ENCODE measurements at regions not wholly inside any gene's neighbourhood (a gene's known extent, or its start where the extent isn't known, plus 50 kb on each side); places are given as distances from the start of the nearest gene placed in this dataset.
A peak's percentile ranks its signal among the peaks of the same experiment; 100 is the strongest.
"Not testable (repeated sequence)": the region's sequence is repeated elsewhere in the genome, so short reads cannot be mapped to it uniquely, and the experiment has no call there.

DNA sequence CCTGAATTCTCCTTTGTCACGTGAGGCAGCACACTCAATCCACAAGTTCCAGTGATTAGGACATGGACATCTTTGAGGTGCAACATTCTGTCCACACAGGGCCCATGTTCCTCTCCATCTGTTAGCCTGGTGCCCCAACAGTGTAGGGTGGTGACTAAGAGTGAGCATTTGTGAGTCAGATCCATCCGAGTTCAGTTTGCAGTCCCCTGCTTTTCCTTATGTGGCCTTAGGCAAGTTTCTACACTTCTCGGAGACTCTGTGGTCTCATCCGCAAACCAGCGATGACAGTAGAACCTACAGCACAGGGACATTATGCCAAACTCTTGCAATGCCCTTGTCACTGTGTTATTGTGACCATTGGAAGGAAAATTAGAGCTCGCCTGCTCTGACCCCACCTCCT lies 178.7 kb upstream of the CDH4 start:
- no peak for DNase-seq

DNA sequence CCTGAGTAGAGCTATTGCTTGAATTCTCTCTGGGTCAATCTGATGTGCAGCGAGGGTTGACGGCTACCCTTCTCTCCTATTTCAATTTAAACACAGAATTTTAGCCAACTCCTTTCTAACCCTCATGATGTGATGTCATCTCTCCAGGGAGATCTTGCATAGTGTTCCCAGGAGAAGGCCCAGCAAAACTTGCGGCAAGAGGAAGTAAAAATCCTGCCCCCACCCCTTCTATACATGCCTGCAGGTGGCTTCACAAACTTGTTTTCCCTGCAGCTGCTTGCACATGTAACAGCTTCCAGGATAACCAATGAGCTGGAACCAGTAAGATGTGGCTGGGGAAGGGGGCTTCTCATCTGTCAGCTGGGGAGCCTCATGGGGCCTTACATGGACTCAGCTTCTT lies 169.3 kb upstream of the CDH4 start:
- DNase-seq, result no peak

DNA sequence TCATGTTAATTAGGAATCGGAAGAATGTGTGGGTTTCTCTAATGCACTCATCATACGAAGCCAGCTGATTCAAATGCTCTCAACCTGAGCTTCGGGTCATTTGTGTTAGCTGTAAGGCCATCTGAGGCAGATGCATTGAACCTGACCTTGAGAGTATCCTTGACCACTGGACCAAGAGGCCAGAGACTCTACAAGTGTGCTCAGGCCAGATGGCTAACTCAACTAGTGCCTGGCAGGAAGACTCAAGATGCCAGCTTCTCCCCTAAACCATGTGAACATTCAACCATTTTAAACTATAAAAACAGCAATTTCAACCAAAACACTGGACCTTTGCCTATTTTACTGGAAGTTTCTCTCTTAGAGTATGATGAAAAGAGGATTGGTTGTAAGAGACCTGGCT lies 168.6 kb upstream of the CDH4 start:
- no peak for DNase-seq

DNA sequence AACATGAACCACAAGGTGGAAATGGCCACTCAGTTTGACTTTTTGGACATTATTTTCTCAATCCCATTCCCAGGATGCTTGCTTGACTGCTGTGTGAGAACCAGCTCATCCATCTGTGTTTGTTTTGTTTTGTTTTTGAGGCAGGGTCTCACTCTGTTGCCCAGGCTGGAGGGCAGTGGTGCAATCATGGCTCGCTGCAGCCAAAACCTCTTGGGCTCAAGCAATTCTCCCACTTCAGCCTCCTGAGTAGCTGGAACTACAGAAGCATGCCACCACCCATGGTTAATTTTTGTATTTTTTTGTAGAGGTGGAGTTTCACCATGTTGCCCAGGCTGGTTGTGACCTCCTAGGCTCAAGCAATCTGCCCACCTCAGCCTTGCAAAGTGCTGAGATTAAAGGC lies 166.0 kb upstream of the CDH4 start:
- DNase-seq, result no peak

- peak; percentile 6 for DNase-seq
These were observed 161.5 kb upstream of the CDH4 start for GRCh38 chr20:61090541-61090940.

DNA sequence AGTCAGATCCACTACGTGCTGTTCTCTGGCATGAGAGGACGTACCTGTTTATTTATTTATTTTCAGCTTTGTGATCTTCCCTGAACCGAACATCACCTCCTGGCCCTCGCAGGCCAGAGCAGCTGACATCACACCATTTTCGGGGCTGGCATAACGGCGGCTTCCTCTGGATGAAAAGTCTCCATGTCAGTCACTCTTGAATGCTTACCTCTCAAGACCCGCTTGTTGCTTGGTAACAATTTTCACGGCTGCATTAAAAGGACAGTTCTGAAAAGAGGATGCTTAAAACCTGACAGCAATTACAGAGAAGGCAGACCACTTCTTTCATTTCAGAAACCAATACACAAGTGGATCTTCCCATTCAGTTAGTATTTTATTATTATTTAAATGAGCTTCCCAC lies 159.8 kb upstream of the CDH4 start:
- no peak for DNase-seq

- DNase-seq, result no peak
These were observed 157.5 kb upstream of the CDH4 start for GRCh38 chr20:61094581-61094980.

GRCh38 chr20:61096463-61096862 lies 155.6 kb upstream of the CDH4 start:
- no peak for DNase-seq

GRCh38 chr20:61099806-61100205 lies 152.3 kb upstream of the CDH4 start:
- DNase-seq, result no peak

- DNase-seq, result no peak
These were observed 151.6 kb upstream of the CDH4 start for GRCh38 chr20:61100489-61100888.

DNA sequence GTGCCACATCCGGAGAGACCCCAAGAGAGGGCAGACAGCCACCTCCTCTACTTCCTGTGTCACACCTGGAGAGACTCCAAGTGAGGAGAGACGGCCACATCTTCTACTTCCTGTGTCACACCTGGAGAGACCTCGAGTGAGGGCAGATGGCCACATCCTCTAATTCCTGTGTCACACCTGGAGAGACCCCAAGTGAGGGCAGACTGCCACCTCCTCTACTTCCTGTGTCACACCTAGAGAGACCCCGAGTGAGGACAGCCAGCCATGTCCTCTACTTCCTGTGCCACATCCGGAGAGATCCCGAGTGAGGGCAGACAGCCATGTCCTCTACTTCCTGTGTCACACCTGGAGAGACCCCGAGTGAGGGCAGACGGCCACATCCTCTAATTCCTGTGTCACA lies 150.7 kb upstream of the CDH4 start:
- DNase-seq, result not testable (repeated sequence)

DNA sequence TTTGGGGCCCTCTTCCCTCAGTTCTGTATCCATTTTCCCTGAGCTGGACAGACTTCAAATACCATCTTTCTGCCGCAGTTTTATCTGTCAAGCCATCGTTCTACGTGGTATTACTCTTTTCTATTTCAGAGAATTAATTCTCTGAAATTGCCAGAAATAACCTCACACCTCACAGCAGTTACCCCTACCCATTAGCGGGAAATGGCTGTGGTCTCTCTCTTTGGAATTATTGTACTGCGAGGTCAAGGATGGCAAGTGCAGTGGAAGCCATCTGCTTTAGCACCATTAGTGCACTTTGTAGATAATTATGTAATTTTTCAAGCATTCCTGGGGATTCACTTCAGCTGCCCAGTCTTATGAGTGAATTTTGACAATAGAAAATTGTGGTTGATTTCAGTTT lies 147.8 kb upstream of the CDH4 start:
- no peak for DNase-seq

DNA sequence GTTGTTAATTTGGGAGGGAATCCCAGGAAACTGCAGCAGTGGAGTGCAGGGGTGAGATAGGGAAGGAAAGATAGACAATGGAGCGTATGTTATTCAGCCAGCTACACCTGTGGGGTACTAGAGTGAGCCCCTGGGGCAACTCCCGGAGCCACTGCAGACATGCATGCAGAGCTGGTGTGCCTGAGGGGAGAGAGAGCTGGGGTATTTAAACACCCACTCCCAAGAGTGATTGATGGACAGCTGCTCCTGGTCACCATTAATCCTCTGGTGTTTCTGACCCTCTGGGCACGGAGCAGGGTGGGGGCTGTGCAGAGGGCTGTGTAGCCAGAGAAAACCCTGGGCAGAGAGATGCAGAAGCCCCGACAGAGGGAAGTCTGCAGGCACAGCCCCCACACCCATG lies 146.7 kb upstream of the CDH4 start:
- DNase-seq, result no peak

DNA sequence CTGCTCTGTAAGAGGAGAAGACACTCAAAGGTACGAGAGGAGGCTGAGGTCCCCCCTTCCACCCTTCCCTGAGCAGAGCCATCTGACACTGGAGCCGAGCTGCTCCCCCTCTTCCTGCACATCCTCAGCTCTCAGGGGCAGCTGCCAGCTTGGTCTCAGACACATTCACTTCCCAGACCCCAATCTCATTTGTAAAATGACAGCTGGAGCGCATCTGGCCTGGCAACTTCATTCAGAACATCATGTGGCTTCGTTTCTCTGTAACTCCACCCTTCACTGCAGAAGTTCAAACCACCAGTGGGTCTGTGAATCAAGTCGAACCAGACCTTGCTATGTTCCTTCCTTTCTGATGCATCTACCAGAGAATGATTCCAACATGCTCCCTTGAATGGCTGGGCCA lies 145.6 kb upstream of the CDH4 start:
- DNase-seq, result no peak

DNA sequence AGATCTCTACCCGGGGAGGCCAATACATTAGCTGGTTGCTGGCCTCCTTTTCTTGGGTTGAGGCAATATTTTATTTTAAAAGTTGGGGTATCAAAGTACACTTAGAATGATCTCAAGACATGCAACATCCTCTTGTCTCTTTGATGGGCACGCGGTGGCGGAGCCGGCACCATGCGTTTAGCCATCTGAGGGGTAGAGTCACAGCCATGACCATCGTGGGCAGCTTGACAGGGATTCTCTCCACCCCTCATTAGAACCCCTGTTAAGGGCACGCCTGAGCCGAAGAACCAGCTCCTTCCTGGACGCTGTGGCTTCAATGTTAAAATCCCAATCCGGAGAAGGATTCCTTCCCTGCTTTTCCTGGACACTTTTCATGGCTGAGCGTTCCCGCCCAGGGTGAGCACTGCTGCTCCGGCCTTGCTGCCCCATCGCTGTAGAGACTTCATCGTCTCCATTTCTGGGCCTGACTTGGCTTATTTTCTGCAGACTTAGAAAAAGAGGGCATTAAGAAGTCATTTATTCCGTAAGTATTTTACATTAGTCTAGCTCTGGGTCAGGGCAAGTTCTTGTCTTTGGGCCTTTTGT lies 142.7 kb upstream of the CDH4 start:
- no peak for DNase-seq

- no peak for DNase-seq
These were observed 139.5 kb upstream of the CDH4 start for GRCh38 chr20:61112515-61112914.

DNA sequence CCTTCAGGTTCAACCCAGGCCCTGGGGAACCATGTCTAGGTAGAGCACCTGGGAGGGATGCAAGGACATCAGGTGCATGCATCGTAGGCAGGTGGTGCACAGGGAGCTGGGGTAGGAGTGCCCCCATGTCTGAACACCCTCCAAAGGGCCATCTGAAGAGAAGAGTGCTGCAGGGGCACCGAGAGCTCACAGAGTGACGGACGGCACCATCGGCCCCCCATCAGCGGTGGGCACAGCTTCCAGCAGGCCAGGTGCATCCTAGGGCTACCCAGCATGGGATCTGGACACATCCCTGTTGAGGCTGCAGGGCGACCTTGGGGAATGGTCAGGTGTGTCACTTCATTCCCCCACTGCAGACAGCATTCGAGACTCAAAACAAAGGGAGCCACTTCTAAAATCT lies 138.3 kb upstream of the CDH4 start:
- DNase-seq, result no peak

- DNase-seq, result no peak
These were observed 137.4 kb upstream of the CDH4 start for GRCh38 chr20:61114493-61115175.

- DNase-seq, result peak; percentile 61
These were observed 136.5 kb upstream of the CDH4 start for GRCh38 chr20:61115364-61116065.

DNA sequence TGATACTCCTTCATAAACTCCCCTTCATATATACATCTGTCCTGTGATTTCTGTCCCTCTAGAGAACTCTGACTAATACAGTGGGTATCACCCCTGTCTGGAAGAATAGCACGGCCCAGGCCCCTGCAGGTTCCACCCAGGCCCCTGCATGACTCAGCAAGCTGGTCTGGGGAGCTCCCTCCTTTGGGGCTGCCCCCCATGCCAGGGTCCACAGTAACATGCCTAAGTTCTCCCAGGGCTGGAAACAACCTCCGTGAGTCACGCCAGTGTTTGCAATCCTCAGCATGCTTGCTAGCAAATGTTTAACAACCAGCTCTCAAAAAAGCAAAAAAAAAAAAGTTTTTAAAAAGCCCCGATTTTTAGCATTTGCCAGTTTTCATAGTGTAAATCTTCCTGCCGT lies 134.3 kb upstream of the CDH4 start:
- no peak for DNase-seq

DNA sequence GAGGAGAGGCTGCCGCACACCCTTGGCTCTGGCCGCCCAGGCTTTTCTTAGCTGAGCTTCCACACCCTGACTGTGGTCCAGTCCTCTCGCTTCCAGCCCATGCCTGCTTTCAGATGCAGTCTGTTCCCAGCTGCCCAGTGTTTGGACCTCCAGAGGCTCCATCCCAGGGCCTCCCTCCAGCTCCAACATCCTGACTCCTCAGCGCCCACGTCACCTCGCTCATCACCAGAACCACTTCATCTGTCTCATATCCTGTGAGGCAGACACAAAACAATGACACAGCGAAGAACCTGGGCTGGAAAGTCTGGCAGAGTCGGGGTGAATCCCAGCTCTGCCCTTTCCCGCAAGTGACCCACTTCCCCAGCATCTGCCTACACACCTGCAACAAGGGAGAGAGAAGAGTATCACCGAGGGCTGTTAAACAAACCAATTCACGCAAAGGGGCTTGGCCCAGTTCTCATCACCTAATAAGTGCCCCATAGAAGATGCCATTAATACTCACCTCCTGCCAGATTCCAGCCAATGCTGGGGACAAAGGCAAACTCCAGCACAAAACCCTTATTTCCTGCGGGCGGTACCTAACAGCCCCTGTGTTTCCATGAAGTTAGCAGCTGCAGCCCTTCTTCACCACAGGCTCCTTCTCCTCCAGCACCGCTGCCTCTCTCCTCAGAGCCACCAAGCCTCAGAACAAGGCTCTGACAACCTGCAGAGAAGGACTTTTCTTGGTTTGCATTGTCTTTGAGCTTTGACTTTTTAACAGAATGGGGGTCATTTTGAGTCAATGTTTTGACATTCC lies 133.4 kb upstream of the CDH4 start:
- DNase-seq, result no peak

DNA sequence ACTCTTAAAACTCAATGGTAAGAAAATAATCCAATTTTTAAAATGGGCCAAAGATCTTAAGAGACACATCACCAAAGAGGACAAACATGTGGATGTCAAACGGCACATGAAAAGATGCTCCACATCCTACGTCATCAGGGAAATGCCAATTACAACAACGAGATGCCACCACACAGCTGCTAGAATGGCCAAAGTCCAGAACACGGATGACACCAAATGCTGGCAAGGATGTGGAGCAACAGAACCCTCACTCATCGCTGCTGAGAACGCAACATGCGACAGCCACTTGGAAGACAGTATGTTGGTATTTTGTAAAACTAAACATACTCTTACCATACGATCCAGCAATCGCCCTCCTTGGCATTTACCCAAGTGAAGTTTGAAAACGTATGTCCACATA lies 132.8 kb upstream of the CDH4 start:
- no peak for DNase-seq

DNA sequence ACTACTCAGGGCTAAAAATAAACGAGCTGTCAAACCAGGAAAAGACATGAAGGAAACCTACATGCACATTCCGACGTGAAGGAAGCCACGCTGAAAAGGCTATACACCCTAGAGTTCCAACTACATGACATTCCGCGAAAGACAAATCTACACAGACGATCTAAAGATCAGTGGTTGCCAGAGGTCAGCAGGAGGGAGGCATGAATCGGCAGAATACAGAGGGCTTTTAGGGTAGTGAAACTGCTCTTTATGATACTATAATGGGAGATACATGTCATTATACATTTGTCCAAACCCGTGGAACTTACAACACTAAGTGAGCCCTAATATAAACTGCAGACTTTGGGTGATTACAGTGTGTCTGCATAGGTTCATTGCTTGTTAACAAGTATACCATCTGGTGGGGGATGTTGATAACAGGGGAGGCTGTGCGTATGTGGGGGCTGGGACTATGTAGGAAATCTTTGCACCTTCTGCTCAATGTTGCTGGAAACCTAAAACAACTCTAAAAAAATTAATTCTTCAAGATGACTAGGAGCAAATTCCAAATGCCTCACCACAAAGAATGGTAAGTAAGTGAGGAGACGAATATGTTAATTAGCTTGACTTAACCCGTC lies 132.2 kb upstream of the CDH4 start:
- no peak for DNase-seq

Data from NCI-H1092 (cell line).